WTC11 (cell line): ENCODE measurements at regions not wholly inside any gene's neighbourhood (a gene's known extent, or its start where the extent isn't known, plus 50 kb on each side); places are given as distances from the start of the nearest gene placed in this dataset.

Source experiments
- CTCF ChIP-seq: fragments of 200-600 bp; IDR thresholded peaks from 2 replicates; pipeline ENCODE4 v1.8.0; 2022; ENCODE audit warnings: antibody characterized with exemption
- E2F4 ChIP-seq: sonication (generic); formaldehyde crosslinking; IDR thresholded peaks from 2 replicates; pipeline ENCODE4 v1.8.1; 2022; ENCODE audit warnings: low read depth, mild to moderate bottlenecking, moderate library complexity, missing genetic modification reagents, borderline replicate concordance
- NFE2L1 ChIP-seq: sonication (generic); formaldehyde crosslinking; IDR thresholded peaks from 2 replicates; pipeline ENCODE4 v1.8.1; 2023; ENCODE audit warnings: missing genetic modification reagents
- SMAD4 ChIP-seq: sonication (generic); formaldehyde crosslinking; IDR thresholded peaks from 2 replicates; pipeline ENCODE4 v1.8.0; 2022; ENCODE audit warnings: mild to moderate bottlenecking, missing genetic modification reagents
- TEAD4 ChIP-seq: sonication (generic); formaldehyde crosslinking; IDR thresholded peaks from 2 replicates; pipeline ENCODE4 v1.8.0; 2022; ENCODE audit warnings: mild to moderate bottlenecking, missing genetic modification reagents
- TF ChIP-seq, protein P1 (sequence below): sonication (generic); formaldehyde crosslinking; IDR thresholded peaks from 2 replicates; pipeline ENCODE4 v1.8.0; 2022; ENCODE audit warnings: missing genetic modification reagents
- TF ChIP-seq, protein P2 (sequence below): sonication (generic); formaldehyde crosslinking; IDR thresholded peaks from 2 replicates; pipeline ENCODE4 v1.8.1; 2023; ENCODE audit warnings: mild to moderate bottlenecking, missing genetic modification reagents
- TF ChIP-seq, protein P3 (sequence below): sonication (generic); formaldehyde crosslinking; conservative IDR thresholded peaks from 2 replicates; pipeline ENCODE4 v1.8.1; 2022; ENCODE audit warnings: mild to moderate bottlenecking, missing genetic modification reagents

DNA sequence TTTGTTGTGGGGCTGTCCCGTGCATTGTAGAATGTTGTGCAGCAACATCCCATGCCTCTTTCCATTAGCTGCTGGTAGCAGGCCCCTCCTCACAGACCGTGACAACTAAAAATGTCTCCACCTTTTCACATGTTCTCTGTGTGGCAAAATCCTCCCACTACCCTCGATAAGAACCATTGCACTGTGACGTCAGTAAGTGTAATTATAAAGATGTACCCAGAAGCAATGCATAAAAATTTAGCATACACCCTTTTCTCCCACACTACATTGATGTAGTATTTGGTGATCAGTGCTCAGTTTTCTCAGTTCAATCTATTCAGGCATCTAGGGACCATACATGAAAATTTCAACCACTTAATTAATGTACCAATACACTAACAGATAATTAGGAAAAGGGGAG, 389.9 kb downstream of the DOK5 start:
- TF ChIP-seq, protein P1, sequence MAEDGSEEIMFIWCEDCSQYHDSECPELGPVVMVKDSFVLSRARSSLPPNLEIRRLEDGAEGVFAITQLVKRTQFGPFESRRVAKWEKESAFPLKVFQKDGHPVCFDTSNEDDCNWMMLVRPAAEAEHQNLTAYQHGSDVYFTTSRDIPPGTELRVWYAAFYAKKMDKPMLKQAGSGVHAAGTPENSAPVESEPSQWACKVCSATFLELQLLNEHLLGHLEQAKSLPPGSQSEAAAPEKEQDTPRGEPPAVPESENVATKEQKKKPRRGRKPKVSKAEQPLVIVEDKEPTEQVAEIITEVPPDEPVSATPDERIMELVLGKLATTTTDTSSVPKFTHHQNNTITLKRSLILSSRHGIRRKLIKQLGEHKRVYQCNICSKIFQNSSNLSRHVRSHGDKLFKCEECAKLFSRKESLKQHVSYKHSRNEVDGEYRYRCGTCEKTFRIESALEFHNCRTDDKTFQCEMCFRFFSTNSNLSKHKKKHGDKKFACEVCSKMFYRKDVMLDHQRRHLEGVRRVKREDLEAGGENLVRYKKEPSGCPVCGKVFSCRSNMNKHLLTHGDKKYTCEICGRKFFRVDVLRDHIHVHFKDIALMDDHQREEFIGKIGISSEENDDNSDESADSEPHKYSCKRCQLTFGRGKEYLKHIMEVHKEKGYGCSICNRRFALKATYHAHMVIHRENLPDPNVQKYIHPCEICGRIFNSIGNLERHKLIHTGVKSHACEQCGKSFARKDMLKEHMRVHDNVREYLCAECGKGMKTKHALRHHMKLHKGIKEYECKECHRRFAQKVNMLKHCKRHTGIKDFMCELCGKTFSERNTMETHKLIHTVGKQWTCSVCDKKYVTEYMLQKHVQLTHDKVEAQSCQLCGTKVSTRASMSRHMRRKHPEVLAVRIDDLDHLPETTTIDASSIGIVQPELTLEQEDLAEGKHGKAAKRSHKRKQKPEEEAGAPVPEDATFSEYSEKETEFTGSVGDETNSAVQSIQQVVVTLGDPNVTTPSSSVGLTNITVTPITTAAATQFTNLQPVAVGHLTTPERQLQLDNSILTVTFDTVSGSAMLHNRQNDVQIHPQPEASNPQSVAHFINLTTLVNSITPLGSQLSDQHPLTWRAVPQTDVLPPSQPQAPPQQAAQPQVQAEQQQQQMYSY (CRISPR knock-in tag), result no peak
- TF ChIP-seq, protein P2, sequence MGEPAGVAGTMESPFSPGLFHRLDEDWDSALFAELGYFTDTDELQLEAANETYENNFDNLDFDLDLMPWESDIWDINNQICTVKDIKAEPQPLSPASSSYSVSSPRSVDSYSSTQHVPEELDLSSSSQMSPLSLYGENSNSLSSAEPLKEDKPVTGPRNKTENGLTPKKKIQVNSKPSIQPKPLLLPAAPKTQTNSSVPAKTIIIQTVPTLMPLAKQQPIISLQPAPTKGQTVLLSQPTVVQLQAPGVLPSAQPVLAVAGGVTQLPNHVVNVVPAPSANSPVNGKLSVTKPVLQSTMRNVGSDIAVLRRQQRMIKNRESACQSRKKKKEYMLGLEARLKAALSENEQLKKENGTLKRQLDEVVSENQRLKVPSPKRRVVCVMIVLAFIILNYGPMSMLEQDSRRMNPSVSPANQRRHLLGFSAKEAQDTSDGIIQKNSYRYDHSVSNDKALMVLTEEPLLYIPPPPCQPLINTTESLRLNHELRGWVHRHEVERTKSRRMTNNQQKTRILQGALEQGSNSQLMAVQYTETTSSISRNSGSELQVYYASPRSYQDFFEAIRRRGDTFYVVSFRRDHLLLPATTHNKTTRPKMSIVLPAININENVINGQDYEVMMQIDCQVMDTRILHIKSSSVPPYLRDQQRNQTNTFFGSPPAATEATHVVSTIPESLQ (CRISPR knock-in tag), result no peak
- TF ChIP-seq E2F4 (CRISPR knock-in tag) (no peak), TEAD4 (CRISPR knock-in tag) (no peak), CTCF (no peak), NFE2L1 (CRISPR knock-in tag) (no peak), SMAD4 (CRISPR knock-in tag) (no peak)
- TF ChIP-seq, protein P3, sequence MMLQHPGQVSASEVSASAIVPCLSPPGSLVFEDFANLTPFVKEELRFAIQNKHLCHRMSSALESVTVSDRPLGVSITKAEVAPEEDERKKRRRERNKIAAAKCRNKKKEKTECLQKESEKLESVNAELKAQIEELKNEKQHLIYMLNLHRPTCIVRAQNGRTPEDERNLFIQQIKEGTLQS (CRISPR knock-in tag), result no peak
